Neural cell (in vitro differentiated cells): ENCODE measurements at regions not wholly inside any gene's neighbourhood (a gene's known extent, or its start where the extent isn't known, plus 50 kb on each side); places are given as distances from the start of the nearest gene placed in this dataset.
"Not testable (repeated sequence)": the region's sequence is repeated elsewhere in the genome, so short reads cannot be mapped to it uniquely, and the experiment has no call there.

ENCODE experiments used
- H2AFZ ChIP-seq: fragments of 200-600, 300-800 bp; sonication (generic), shearing (Covaris generic); 2 replicates; pipeline ENCODE4 v1.6.0; 2014; ENCODE audit warnings: low read depth, mild to moderate bottlenecking, antibody characterized with exemption, low read length, moderate library complexity
- H3F3A ChIP-seq: fragments of 200-600 bp; shearing (Covaris generic); 2 replicates; pipeline ENCODE4 v1.6.1; 2016; ENCODE audit warnings: mild to moderate bottlenecking, moderate library complexity, mixed read lengths, antibody characterized with exemption, low read length; ENCODE audit not compliant: insufficient read depth, poor library complexity, severe bottlenecking
- H3K27ac ChIP-seq: fragments of 200-600, 300-800 bp; sonication (generic), shearing (Covaris generic); 2 replicates; pipeline ENCODE4 v1.5.1; 2014; ENCODE audit warnings: mild to moderate bottlenecking, low read length, moderate library complexity
- H3K27me3 ChIP-seq: fragments of 300-800, 200-600 bp; sonication (generic), shearing (Covaris generic); 2 replicates; pipeline ENCODE4 v1.6.0; 2014; ENCODE audit warnings: mild to moderate bottlenecking, low read depth, low read length, moderate library complexity; ENCODE audit not compliant: insufficient read depth
- H3K36me3 ChIP-seq: fragments of 300-800, 200-600 bp; sonication (generic), shearing (Covaris generic); 2 replicates; pipeline ENCODE4 v1.5.1; 2014; ENCODE audit warnings: mild to moderate bottlenecking, antibody characterized with exemption, low read length, moderate library complexity; ENCODE audit not compliant: insufficient read depth
- H3K4me2 ChIP-seq: fragments of 300-800, 200-600 bp; sonication (generic), shearing (Covaris generic); 2 replicates; pipeline ENCODE4 v1.6.0; 2014; ENCODE audit warnings: mild to moderate bottlenecking, low read length
- H3K4me3 ChIP-seq: fragments of 300-800, 200-600 bp; sonication (generic), shearing (Covaris generic); 2 replicates; pipeline ENCODE4 v1.5.1; 2014; ENCODE audit warnings: mild to moderate bottlenecking, low read length, moderate library complexity
- H3K79me2 ChIP-seq: fragments of 200-600 bp; shearing (Covaris generic); replicated peaks from 2 replicates; pipeline ENCODE4 v1.6.0; 2014; ENCODE audit warnings: mild to moderate bottlenecking, low read length, moderate library complexity; ENCODE audit not compliant: insufficient read depth
- H3K9ac ChIP-seq: fragments of 300-800, 200-600 bp; sonication (generic), shearing (Covaris generic); 2 replicates; pipeline ENCODE4 v1.6.1; 2016; ENCODE audit warnings: mild to moderate bottlenecking, low read length, mixed read lengths
- H3K9me2 ChIP-seq: fragments of 200-600 bp; shearing (Covaris generic); 2 replicates; pipeline ENCODE4 v1.6.1; 2016; ENCODE audit warnings: mild to moderate bottlenecking, low read length, mixed read lengths; ENCODE audit not compliant: insufficient read depth
- H3K9me3 ChIP-seq: fragments of 200-600, 300-800 bp; sonication (generic), shearing (Covaris generic); 2 replicates; pipeline ENCODE4 v1.6.1; 2016; ENCODE audit warnings: mild to moderate bottlenecking, mixed run types, low read length, moderate library complexity, mixed read lengths
- H4K20me1 ChIP-seq: fragments of 200-600 bp; shearing (Covaris generic); 2 replicates; pipeline ENCODE4 v1.6.1; 2016; ENCODE audit warnings: mild to moderate bottlenecking, mixed run types; ENCODE audit not compliant: insufficient read depth
- CTCF ChIP-seq: fragments of 450-650 bp; IDR thresholded peaks from 2 replicates; pipeline ENCODE4 v1.5.1; 2014; ENCODE audit warnings: antibody characterized with exemption, mild to moderate bottlenecking, moderate library complexity; ENCODE audit not compliant: poor library complexity, severe bottlenecking
- EP300 ChIP-seq: fragments of 450-650 bp; conservative IDR thresholded peaks from 2 replicates; pipeline ENCODE4 v1.6.1; 2014; ENCODE audit warnings: antibody characterized with exemption, mild to moderate bottlenecking, moderate library complexity; ENCODE audit not compliant: poor library complexity, severe bottlenecking
- EZH2 ChIP-seq: fragments of 200-600, 300-800 bp; shearing (Covaris generic), sonication (generic); IDR thresholded peaks from 2 replicates; pipeline ENCODE4 v1.6.1; 2014; ENCODE audit warnings: antibody characterized with exemption, low read length, borderline replicate concordance, mild to moderate bottlenecking; ENCODE audit not compliant: insufficient read depth, poor library complexity, severe bottlenecking
- MXI1 ChIP-seq: fragments of 450-650 bp; conservative IDR thresholded peaks from 2 replicates; pipeline ENCODE4 v1.6.1; 2014; ENCODE audit warnings: antibody characterized with exemption, mild to moderate bottlenecking; ENCODE audit not compliant: poor library complexity, severe bottlenecking
- POLR2AphosphoS5 ChIP-seq: IDR thresholded peaks from 2 replicates; pipeline ENCODE4 v1.6.1; 2012
- RAD21 ChIP-seq: fragments of 450-650 bp; conservative IDR thresholded peaks from 2 replicates; pipeline ENCODE4 v1.6.1; 2014; ENCODE audit warnings: antibody characterized with exemption, mild to moderate bottlenecking, moderate library complexity
- REST ChIP-seq: IDR thresholded peaks from 2 replicates; pipeline ENCODE4 v1.6.1; 2012; ENCODE audit warnings: borderline replicate concordance
- SMC3 ChIP-seq: fragments of 450-650 bp; conservative IDR thresholded peaks from 2 replicates; pipeline ENCODE4 v1.6.1; 2014; ENCODE audit warnings: antibody characterized with exemption, mild to moderate bottlenecking, moderate library complexity; ENCODE audit not compliant: poor library complexity
- TAF1 ChIP-seq: IDR thresholded peaks from 2 replicates; pipeline ENCODE4 v1.6.1; 2012; ENCODE audit warnings: low read depth

- Histone ChIP-seq H3K4me3 (no peak overlapping the region), H3F3A (no peaks in the 10 kb centered on the region), H3K36me3 (no peaks in the 10 kb centered on the region), H3K9me3 (no peaks in the 10 kb centered on the region), H3K9ac (no peak overlapping the region), H3K27me3 (no peaks in the 10 kb centered on the region), H4K20me1 (no peaks in the 10 kb centered on the region), H2AFZ (no peak overlapping the region), H3K4me2 (no peak overlapping the region), H3K79me2 (no peaks in the 10 kb centered on the region), H3K27ac (no peak overlapping the region), H3K9me2 (no peaks in the 10 kb centered on the region)
- TF ChIP-seq TAF1, result no peak
- no peak for TF ChIP-seq RAD21
- no peak for TF ChIP-seq EP300
- no peak for TF ChIP-seq SMC3
- no peak for TF ChIP-seq POLR2AphosphoS5
- TF ChIP-seq CTCF, result no peak
- TF ChIP-seq MXI1, result no peak
- no peak for TF ChIP-seq REST
- no peak for TF ChIP-seq EZH2
Observed at GRCh38 chr15:45821390-45821789, 186.6 kb downstream of the SQOR start.

GRCh38 chr15:45822968-45823367 lies 188.1 kb downstream of the SQOR start:
- not testable (repeated sequence) for H3K36me3 ChIP-seq, H3K9ac ChIP-seq, H3K9me2 ChIP-seq, H3K9me3 ChIP-seq, H3K4me2 ChIP-seq, H3K79me2 ChIP-seq, H2AFZ ChIP-seq, H3K27ac ChIP-seq, H3K4me3 ChIP-seq, H4K20me1 ChIP-seq, H3K27me3 ChIP-seq, H3F3A ChIP-seq

GRCh38 chr15:45827275-45827674 lies 192.4 kb downstream of the SQOR start:
- no peak overlapping the region for H3K4me2 ChIP-seq
- no peaks in the 10 kb centered on the region for H3F3A ChIP-seq
- no peaks in the 10 kb centered on the region for H3K79me2 ChIP-seq
- H3K9me2 ChIP-seq, result no peaks in the 10 kb centered on the region
- H3K9ac ChIP-seq, result no peak overlapping the region
- H4K20me1 ChIP-seq, result no peaks in the 10 kb centered on the region
- no peaks in the 10 kb centered on the region for H3K36me3 ChIP-seq
- H3K27ac ChIP-seq, result no peak overlapping the region
- no peaks in the 10 kb centered on the region for H3K9me3 ChIP-seq
- no peak overlapping the region for H3K4me3 ChIP-seq
- no peak overlapping the region for H2AFZ ChIP-seq
- no peak for TF ChIP-seq RAD21
- TF ChIP-seq SMC3, result no peak
- no peak for TF ChIP-seq TAF1
- TF ChIP-seq EZH2, result no peak
- no peak for TF ChIP-seq MXI1
- no peak for TF ChIP-seq REST
- TF ChIP-seq POLR2AphosphoS5, result no peak
- no peak for TF ChIP-seq EP300
- TF ChIP-seq CTCF, result no peak
- H3K27me3 ChIP-seq, result no peaks in the 10 kb centered on the region
